Neural progenitor cell (in vitro differentiated cells): ENCODE measurements at regions not wholly inside any gene's neighbourhood (a gene's known extent, or its start where the extent isn't known, plus 50 kb on each side); places are given as distances from the start of the nearest gene placed in this dataset.
A peak's percentile ranks its signal among the peaks of the same experiment; 100 is the strongest.

Experiments
- DNase-seq: peaks from one replicate; pipeline ENCODE4 v3.0.0-alpha.2; 2016; ENCODE audit warnings: low spot score
- H2AFZ ChIP-seq: fragments of 200-600 bp; sonication (generic); replicated peaks from 2 replicates; pipeline ENCODE4 v1.6.1; 2016; ENCODE audit warnings: antibody characterized with exemption
- H3F3A ChIP-seq: fragments of 200-600 bp; sonication (generic); 2 replicates; pipeline ENCODE4 v1.6.1; 2016; ENCODE audit warnings: antibody characterized with exemption, low read depth
- H3K27ac ChIP-seq: fragments of 200-600 bp; sonication (generic); 2 replicates; pipeline ENCODE4 v1.5.1; 2016; ENCODE audit warnings: mild to moderate bottlenecking
- H3K27me3 ChIP-seq: fragments of 200-600 bp; sonication (generic); 2 replicates; pipeline ENCODE4 v1.6.1; 2016; ENCODE audit warnings: mild to moderate bottlenecking, moderate library complexity
- H3K36me3 ChIP-seq: fragments of 200-600 bp; sonication (generic); 2 replicates; pipeline ENCODE4 v1.5.1; 2016
- H3K4me1 ChIP-seq: fragments of 200-600 bp; sonication (generic); 2 replicates; pipeline ENCODE4 v1.6.1; 2016; ENCODE audit warnings: mixed run types
- H3K4me2 ChIP-seq: fragments of 200-600 bp; sonication (generic); 2 replicates; pipeline ENCODE4 v1.6.1; 2016
- H3K4me3 ChIP-seq: fragments of 200-600 bp; sonication (generic); 2 replicates; pipeline ENCODE4 v1.5.1; 2016
- H3K79me2 ChIP-seq: fragments of 200-600 bp; sonication (generic); 2 replicates; pipeline ENCODE4 v1.6.1; 2016; ENCODE audit warnings: low read depth
- H3K9ac ChIP-seq: fragments of 200-600 bp; sonication (generic); 2 replicates; pipeline ENCODE4 v1.6.1; 2016
- H3K9me3 ChIP-seq: fragments of 200-600 bp; sonication (generic); 2 replicates; pipeline ENCODE4 v1.5.1; 2016; ENCODE audit warnings: low read depth
- H4K20me1 ChIP-seq: fragments of 200-600 bp; sonication (generic); 2 replicates; pipeline ENCODE4 v1.6.1; 2016; ENCODE audit warnings: low read depth
- H3K27ac Mint-ChIP-seq: 3 replicates; pipeline ENCODE4 v1.8.0; 2021; ENCODE audit warnings: mixed read lengths
- H3K27me3 Mint-ChIP-seq: 2 replicates; pipeline ENCODE4 v1.8.0; 2022; ENCODE audit warnings: low read depth, mild to moderate bottlenecking, inconsistent platforms, moderate library complexity, mixed read lengths; ENCODE audit not compliant: insufficient read depth
- H3K36me3 Mint-ChIP-seq: 3 replicates; pipeline ENCODE4 v1.8.0; 2021; ENCODE audit warnings: mixed read lengths
- H3K4me1 Mint-ChIP-seq: 3 replicates; pipeline ENCODE4 v1.8.0; 2021; ENCODE audit warnings: mixed read lengths
- H3K4me3 Mint-ChIP-seq: 3 replicates; pipeline ENCODE4 v1.8.0; 2021; ENCODE audit warnings: mild to moderate bottlenecking, moderate library complexity, mixed read lengths
- H3K9me3 Mint-ChIP-seq: 3 replicates; pipeline ENCODE4 v1.8.0; 2020; ENCODE audit warnings: mixed read lengths
- EZH2 ChIP-seq: fragments of 200-600 bp; sonication (generic); IDR thresholded peaks from 2 replicates; pipeline ENCODE4 v1.6.1; 2017; ENCODE audit warnings: antibody characterized with exemption, mild to moderate bottlenecking, moderate library complexity
- EZH2phosphoT487 ChIP-seq: fragments of 200-600 bp; sonication (generic); IDR thresholded peaks from 2 replicates; pipeline ENCODE4 v1.6.1; 2017; ENCODE audit warnings: antibody characterized with exemption
- TF ChIP-seq, protein P1 (sequence below): fragments of 200-600 bp; sonication (generic); IDR thresholded peaks from 2 replicates; pipeline ENCODE4 v1.5.1; 2017; ENCODE audit warnings: antibody characterized with exemption, mild to moderate bottlenecking

DNA sequence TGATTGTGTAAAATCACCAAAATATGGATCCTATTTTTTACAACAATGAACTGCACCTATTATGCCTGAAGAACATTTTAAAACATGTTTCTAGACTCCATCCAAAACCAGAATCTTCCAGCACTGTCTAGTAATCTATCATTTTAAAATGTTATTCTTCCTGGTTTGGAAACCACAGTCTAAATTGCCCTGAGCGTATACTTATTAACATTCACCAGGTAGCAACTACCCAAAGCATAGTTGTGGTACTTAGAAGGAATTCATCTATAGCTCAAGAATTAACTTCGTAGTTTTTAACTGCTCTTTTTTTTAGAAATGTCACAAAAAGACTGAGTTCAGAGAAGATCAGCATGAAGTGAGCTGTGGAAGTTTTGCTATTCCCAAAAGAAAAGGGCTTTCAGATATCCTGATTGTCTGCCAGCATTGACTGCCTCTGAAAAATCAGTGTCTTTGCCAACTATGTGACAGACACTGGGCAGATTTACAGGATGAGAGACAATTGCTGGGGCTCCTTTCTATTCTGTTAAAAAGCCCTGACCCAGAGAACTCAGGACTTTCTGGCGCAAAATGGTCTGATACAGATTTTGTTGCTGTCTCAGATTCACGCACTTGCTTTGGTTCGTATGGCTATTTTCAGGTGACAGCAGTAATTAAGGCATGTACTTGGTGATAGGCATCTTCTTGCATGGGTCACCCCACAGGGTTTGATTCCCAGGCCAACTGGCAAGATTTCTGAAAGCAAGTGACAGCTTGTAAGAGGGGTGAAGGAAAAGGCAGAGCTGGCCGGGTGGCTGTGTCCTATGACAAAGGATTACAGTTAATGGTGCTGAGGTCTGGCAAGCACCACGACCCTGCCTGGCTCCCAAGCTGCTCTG lies 152.5 kb upstream of the RAI14 start:
- no peak overlapping the region for H3K27ac ChIP-seq
- Mint-ChIP-seq H3K4me1 (peaks cover 18% of the 10 kb centered on the region), H3K27me3 (peaks cover 2% of the 10 kb centered on the region), H3K9me3 (no peaks in the 10 kb centered on the region), H3K27ac (no peak overlapping the region), H3K36me3 (no peaks in the 10 kb centered on the region), H3K4me3 (no peak overlapping the region)
- H3K9me3 ChIP-seq, result no peaks in the 10 kb centered on the region
- no peaks in the 10 kb centered on the region for H3K36me3 ChIP-seq
- peaks cover 16% of the 10 kb centered on the region for H3K4me1 ChIP-seq
- H4K20me1 ChIP-seq, result no peaks in the 10 kb centered on the region
- DNase-seq, result no peak
- peak overlapping the region; percentile 89 for H2AFZ ChIP-seq
- no peak overlapping the region for H3K9ac ChIP-seq
- no peaks in the 10 kb centered on the region for H3K79me2 ChIP-seq
- TF ChIP-seq, protein P1, sequence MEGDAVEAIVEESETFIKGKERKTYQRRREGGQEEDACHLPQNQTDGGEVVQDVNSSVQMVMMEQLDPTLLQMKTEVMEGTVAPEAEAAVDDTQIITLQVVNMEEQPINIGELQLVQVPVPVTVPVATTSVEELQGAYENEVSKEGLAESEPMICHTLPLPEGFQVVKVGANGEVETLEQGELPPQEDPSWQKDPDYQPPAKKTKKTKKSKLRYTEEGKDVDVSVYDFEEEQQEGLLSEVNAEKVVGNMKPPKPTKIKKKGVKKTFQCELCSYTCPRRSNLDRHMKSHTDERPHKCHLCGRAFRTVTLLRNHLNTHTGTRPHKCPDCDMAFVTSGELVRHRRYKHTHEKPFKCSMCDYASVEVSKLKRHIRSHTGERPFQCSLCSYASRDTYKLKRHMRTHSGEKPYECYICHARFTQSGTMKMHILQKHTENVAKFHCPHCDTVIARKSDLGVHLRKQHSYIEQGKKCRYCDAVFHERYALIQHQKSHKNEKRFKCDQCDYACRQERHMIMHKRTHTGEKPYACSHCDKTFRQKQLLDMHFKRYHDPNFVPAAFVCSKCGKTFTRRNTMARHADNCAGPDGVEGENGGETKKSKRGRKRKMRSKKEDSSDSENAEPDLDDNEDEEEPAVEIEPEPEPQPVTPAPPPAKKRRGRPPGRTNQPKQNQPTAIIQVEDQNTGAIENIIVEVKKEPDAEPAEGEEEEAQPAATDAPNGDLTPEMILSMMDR, result no peak
- no peak for TF ChIP-seq EZH2
- TF ChIP-seq EZH2phosphoT487, result no peak
- no peaks in the 10 kb centered on the region for H3K27me3 ChIP-seq
- no peak overlapping the region for H3K4me2 ChIP-seq
- no peak overlapping the region for H3K4me3 ChIP-seq
- no peaks in the 10 kb centered on the region for H3F3A ChIP-seq

DNA sequence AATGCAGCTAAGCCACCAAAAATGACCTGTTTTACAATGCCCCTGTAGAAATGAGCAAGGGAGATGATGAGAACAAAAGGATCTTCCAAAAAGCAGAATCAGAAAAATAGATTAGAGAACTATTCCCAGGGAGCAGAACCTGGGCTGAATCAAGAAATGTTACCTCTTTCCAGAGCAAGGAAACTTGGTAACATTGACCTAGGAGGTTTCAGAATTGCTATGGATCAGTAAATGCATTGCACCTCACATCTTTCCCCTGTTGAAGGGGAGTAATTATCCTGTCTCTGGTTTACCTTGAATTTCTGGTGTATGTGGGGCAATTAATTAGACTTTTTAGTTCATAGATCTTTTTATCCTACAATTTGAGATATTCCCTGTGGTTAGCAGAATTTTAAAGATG lies 151.2 kb upstream of the RAI14 start:
- TF ChIP-seq EZH2 (no peak), EZH2phosphoT487 (no peak)
- TF ChIP-seq, protein P1, result no peak
- peaks cover 16% of the 10 kb centered on the region for H3K4me1 ChIP-seq
- Mint-ChIP-seq H3K4me3 (no peak overlapping the region), H3K36me3 (no peaks in the 10 kb centered on the region), H3K27ac (no peak overlapping the region), H3K4me1 (peaks cover 20% of the 10 kb centered on the region), H3K9me3 (no peaks in the 10 kb centered on the region), H3K27me3 (peaks cover 2% of the 10 kb centered on the region)
- no peaks in the 10 kb centered on the region for H3K27me3 ChIP-seq
- no peaks in the 10 kb centered on the region for H3K79me2 ChIP-seq
- no peaks in the 10 kb centered on the region for H3F3A ChIP-seq
- H3K4me3 ChIP-seq, result no peak overlapping the region
- H3K9ac ChIP-seq, result no peak overlapping the region
- no peak overlapping the region for H3K27ac ChIP-seq
- no peak for DNase-seq
- H4K20me1 ChIP-seq, result no peaks in the 10 kb centered on the region
- H3K36me3 ChIP-seq, result no peaks in the 10 kb centered on the region
- no peaks in the 10 kb centered on the region for H3K9me3 ChIP-seq
- H3K4me2 ChIP-seq, result no peak overlapping the region
- no peak overlapping the region for H2AFZ ChIP-seq

DNA sequence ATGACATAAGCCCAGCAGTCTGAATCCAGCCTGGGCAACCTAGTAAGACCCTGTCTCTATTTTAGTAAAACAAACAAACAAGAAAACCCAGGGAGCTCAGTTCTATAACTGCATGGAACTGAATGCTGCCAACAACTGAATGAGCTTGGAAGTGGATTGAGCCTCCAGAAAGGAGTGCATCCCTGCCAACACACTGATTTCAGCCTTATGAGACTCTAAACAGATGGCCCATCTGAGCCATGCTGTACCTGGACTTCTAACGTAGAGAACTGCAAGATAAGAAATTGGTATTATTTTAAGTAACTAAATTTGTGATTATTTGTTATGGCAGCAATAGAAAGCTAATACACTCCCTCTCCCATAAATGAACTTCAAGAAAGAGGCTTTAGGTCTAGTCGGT lies 150.4 kb upstream of the RAI14 start:
- Histone ChIP-seq H3K27me3 (no peaks in the 10 kb centered on the region), H3K4me2 (no peak overlapping the region), H2AFZ (no peak overlapping the region), H3K9me3 (no peaks in the 10 kb centered on the region), H3K79me2 (no peaks in the 10 kb centered on the region), H3K4me3 (no peak overlapping the region), H3F3A (no peaks in the 10 kb centered on the region), H3K4me1 (peaks cover 16% of the 10 kb centered on the region), H3K27ac (no peak overlapping the region), H4K20me1 (no peaks in the 10 kb centered on the region), H3K9ac (no peak overlapping the region), H3K36me3 (no peaks in the 10 kb centered on the region)
- no peak for TF ChIP-seq EZH2
- TF ChIP-seq EZH2phosphoT487, result no peak
- TF ChIP-seq, protein P1, result no peak
- peaks cover 2% of the 10 kb centered on the region for H3K27me3 Mint-ChIP-seq
- no peaks in the 10 kb centered on the region for H3K36me3 Mint-ChIP-seq
- no peak overlapping the region for H3K4me3 Mint-ChIP-seq
- H3K4me1 Mint-ChIP-seq, result peaks cover 21% of the 10 kb centered on the region
- H3K27ac Mint-ChIP-seq, result no peak overlapping the region
- no peak for DNase-seq
- H3K9me3 Mint-ChIP-seq, result no peaks in the 10 kb centered on the region
